Breast epithelium (tissue), 4 donors: ENCODE measurements at regions not wholly inside any gene's neighbourhood (a gene's known extent, or its start where the extent isn't known, plus 50 kb on each side); places are given as distances from the start of the nearest gene placed in this dataset.

Experiments used
- DNase-seq, 2 donors: peaks; one replicate each; pipeline ENCODE4 v3.0.0-alpha.2; 2019; ENCODE audit warnings: low spot score in 2 of 2
- H3K27ac ChIP-seq, 2 donors: fragments of 200-600 bp; sonication (generic) in 1 of 2; one replicate each; pipeline ENCODE4 v1.5.1; 2016 to 2019; ENCODE audit warnings: mild to moderate bottlenecking in 1 of 2
- H3K27me3 ChIP-seq, 2 donors: fragments of 200-600 bp; sonication (generic) in 1 of 2; one replicate each; pipeline versions ENCODE4 v1.5.1 to v1.6.0; 2017 to 2019; ENCODE audit warnings: control low read depth in 1 of 2, mild to moderate bottlenecking in 1 of 2
- H3K36me3 ChIP-seq: fragments of 200-600 bp; one replicate; pipeline ENCODE4 v1.5.1; 2019
- H3K4me1 ChIP-seq, 2 donors: fragments of 200-600 bp; sonication (generic); one replicate each; pipeline ENCODE4 v1.5.1; 2016 to 2019; ENCODE audit warnings: control low read depth in 1 of 2
- H3K4me3 ChIP-seq, 3 donors: fragments of 200-600 bp; sonication (generic); 1 replicate in 2 of 3; 2 replicates in 1 of 3; pipeline ENCODE4 v1.5.1; 2016 to 2019; ENCODE audit warnings: mild to moderate bottlenecking in 3 of 3, moderate library complexity in 2 of 3
- H3K9me3 ChIP-seq, 2 donors: fragments of 200-600 bp; sonication (generic) in 1 of 2; one replicate each; pipeline ENCODE4 v1.5.1; 2016 to 2019; ENCODE audit warnings: control low read depth in 1 of 2
- CTCF ChIP-seq, 3 donors: fragments of 450-650 bp; IDR thresholded peaks; one replicate each; pipeline ENCODE4 v1.5.1; 2016 to 2017; ENCODE audit warnings: antibody characterized with exemption in 3 of 3, mild to moderate bottlenecking in 3 of 3, moderate library complexity in 3 of 3
- POLR2A ChIP-seq: fragments of 450-650 bp; IDR thresholded peaks from one replicate; pipeline ENCODE4 v1.6.1; 2016; ENCODE audit warnings: antibody characterized with exemption, mild to moderate bottlenecking, moderate library complexity
- POLR2AphosphoS5 ChIP-seq, 3 donors: sonication (generic); formaldehyde crosslinking; IDR thresholded peaks; one replicate each; pipeline ENCODE4 v1.6.1; 2017; ENCODE audit warnings: antibody characterized with exemption in 3 of 3
- intact Hi-C: fragments of 100-400 bp; cut with DNase I; formaldehyde crosslinking; loops from one replicate; pipeline ENCODE4 v1.15.1; 2023; ENCODE audit warnings: low total_unique reads

- H3K4me1 ChIP-seq: no peaks in the 10 kb centered on the region
- TF ChIP-seq POLR2AphosphoS5 (IDR thresholded peaks at IDR 0.05) (no peak), POLR2A (no peak), CTCF (IDR thresholded peaks at IDR 0.05) (no peak)
Measured at GRCh38 chr16:73420676-73421075, 372.7 kb upstream of the ZFHX3 start.

GRCh38 chr16:73420244-73420643 lies 372.3 kb upstream of the ZFHX3 start:
- intact Hi-C loops: no loop called here
- no peaks in the 10 kb centered on the region for H3K4me1 ChIP-seq

More at GRCh38 chr16:73420676-73421075, 372.7 kb upstream of the ZFHX3 start:
- no peaks in the 10 kb centered on the region for H3K27me3 ChIP-seq
- DNase-seq: no peak
- intact Hi-C loops: no loop called here
- no peak overlapping the region for H3K4me3 ChIP-seq
- no peaks in the 10 kb centered on the region for H3K9me3 ChIP-seq
- no peak overlapping the region for H3K27ac ChIP-seq
- H3K36me3 ChIP-seq: no peaks in the 10 kb centered on the region

GRCh38 chr16:73418691-73419090 lies 370.8 kb upstream of the ZFHX3 start:
- H3K4me1 ChIP-seq: no peaks in the 10 kb centered on the region
- H3K4me3 ChIP-seq: no peak overlapping the region
- TF ChIP-seq CTCF (IDR thresholded peaks at IDR 0.05): no peak
- TF ChIP-seq POLR2AphosphoS5 (IDR thresholded peaks at IDR 0.05): no peak
- TF ChIP-seq POLR2A: no peak
- H3K9me3 ChIP-seq: no peaks in the 10 kb centered on the region
- no peak overlapping the region for H3K27ac ChIP-seq
- intact Hi-C loops: no loop called here
- H3K36me3 ChIP-seq: no peaks in the 10 kb centered on the region
- H3K27me3 ChIP-seq: no peaks in the 10 kb centered on the region
- no peak for DNase-seq

More at GRCh38 chr16:73420244-73420643, 372.3 kb upstream of the ZFHX3 start:
- Histone ChIP-seq H3K9me3 (no peaks in the 10 kb centered on the region), H3K27ac (no peak overlapping the region), H3K27me3 (no peaks in the 10 kb centered on the region), H3K4me3 (no peak overlapping the region), H3K36me3 (no peaks in the 10 kb centered on the region)
- TF ChIP-seq POLR2AphosphoS5 (IDR thresholded peaks at IDR 0.05): no peak
- TF ChIP-seq POLR2A: no peak
- no peak for TF ChIP-seq CTCF (IDR thresholded peaks at IDR 0.05)
- DNase-seq: no peak

GRCh38 chr16:73418051-73418450 lies 370.1 kb upstream of the ZFHX3 start:
- TF ChIP-seq CTCF (IDR thresholded peaks at IDR 0.05): no peak
- no peak for TF ChIP-seq POLR2A
- TF ChIP-seq POLR2AphosphoS5 (IDR thresholded peaks at IDR 0.05): no peak
- H3K27ac ChIP-seq: no peak overlapping the region
- no peaks in the 10 kb centered on the region for H3K9me3 ChIP-seq
- H3K4me3 ChIP-seq: no peak overlapping the region
- no peak for DNase-seq
- no peaks in the 10 kb centered on the region for H3K36me3 ChIP-seq
- H3K4me1 ChIP-seq: no peaks in the 10 kb centered on the region
- H3K27me3 ChIP-seq: no peaks in the 10 kb centered on the region
- intact Hi-C loops: no loop called here

GRCh38 chr16:73415286-73415685 lies 367.4 kb upstream of the ZFHX3 start:
- no peaks in the 10 kb centered on the region for H3K4me1 ChIP-seq
- no peaks in the 10 kb centered on the region for H3K27me3 ChIP-seq
- intact Hi-C loops: no loop called here
- DNase-seq: no peak
- TF ChIP-seq POLR2AphosphoS5 (IDR thresholded peaks at IDR 0.05): no peak
- TF ChIP-seq POLR2A: no peak
- no peak for TF ChIP-seq CTCF (IDR thresholded peaks at IDR 0.05)
- no peak overlapping the region for H3K4me3 ChIP-seq
- H3K9me3 ChIP-seq: no peaks in the 10 kb centered on the region
- no peak overlapping the region for H3K27ac ChIP-seq
- H3K36me3 ChIP-seq: no peaks in the 10 kb centered on the region
